Omental fat pad (tissue), 3 donors: ENCODE measurements at regions not wholly inside any gene's neighbourhood (a gene's known extent, or its start where the extent isn't known, plus 50 kb on each side); places are given as distances from the start of the nearest gene placed in this dataset.

Experiments
- ATAC-seq: fragments of 150-250 bp; one replicate; pipeline ENCODE4 v1.9.1; 2016; ENCODE audit warnings: mild to moderate bottlenecking, moderate library complexity; ENCODE audit not compliant: low FRiP score
- DNase-seq: peaks from one replicate; pipeline ENCODE4 v3.0.0-alpha.2; 2019; ENCODE audit warnings: low spot score
- CTCF ChIP-seq, 3 donors: fragments of 450-650 bp; IDR thresholded peaks; one replicate each; pipeline ENCODE4 v1.5.1; 2016 to 2017; ENCODE audit warnings: antibody characterized with exemption in 3 of 3, mild to moderate bottlenecking in 3 of 3, moderate library complexity in 2 of 3

DNA sequence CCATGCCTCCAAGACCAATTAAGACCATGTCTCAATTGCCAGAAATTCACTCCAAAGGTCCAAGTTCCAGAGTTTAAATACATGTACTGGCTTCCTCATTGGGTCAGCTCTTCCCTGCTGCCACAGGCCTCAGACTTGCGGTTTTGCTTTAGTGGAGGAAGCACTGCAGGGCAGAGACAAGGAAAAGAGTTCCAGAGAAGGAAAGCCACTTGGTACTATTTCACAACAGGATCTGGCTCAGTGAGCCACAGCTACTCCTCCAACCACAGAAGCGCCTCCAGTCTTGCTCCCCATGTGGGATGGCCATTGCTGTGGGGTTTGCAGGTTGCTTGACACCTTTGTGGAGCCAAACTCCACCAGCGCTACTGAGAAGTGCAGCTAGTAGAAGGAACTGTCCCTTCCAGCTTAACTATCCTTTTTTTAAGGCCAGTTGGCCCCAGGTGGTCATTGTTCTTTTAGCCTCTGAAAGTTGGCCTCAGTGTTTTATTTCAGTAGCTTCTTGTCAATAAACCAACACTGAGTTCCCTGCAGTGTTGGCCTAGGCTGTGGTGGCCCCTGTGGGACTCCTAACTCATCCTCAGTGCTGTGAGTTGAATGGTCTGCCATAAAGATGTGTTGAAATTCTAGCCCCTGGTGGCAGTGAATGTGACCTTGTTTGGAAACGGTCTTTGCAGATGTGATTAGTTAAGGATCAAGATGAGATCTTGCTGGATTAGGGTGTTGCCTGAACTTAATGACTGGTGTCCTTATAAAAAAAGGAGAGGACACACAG lies 93.7 kb upstream of the DAP start:
- ATAC-seq (no peak), DNase-seq (no peak)
- TF ChIP-seq CTCF (IDR thresholded peaks at IDR 0.05) = no peak

- no peak for TF ChIP-seq CTCF (IDR thresholded peaks at IDR 0.05)
- no peak for DNase-seq
- no peak for ATAC-seq
Observed at GRCh38 chr5:10853154-10853553, 92.1 kb upstream of the DAP start.

GRCh38 chr5:10849278-10849677 lies 88.2 kb upstream of the DAP start:
- no peak for TF ChIP-seq CTCF (IDR thresholded peaks at IDR 0.05)
- DNase-seq = no peak
- ATAC-seq = no peak

DNA sequence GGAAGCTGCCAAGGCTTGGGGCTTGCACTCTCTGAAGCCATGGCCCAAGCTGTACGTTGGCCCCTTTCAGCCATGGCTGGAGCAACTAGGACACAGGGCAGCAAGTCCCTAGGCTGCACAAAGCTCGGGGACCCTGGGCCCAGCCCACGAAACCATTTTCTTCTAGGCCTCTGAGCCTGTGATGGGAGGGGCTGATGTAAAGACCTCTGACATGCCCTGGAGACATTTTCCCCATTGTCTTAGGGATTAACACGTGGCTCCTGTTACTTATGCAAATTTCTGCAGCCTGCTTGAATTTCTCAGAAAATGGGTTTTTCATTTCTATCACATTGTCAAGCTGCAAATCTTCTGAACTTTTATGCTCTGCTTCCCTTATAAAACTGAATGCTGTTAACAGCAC lies 83.0 kb upstream of the DAP start:
- ATAC-seq = no peak
- DNase-seq = no peak
- no peak for TF ChIP-seq CTCF (IDR thresholded peaks at IDR 0.05)

GRCh38 chr5:10842823-10843222 lies 81.8 kb upstream of the DAP start:
- no peak for TF ChIP-seq CTCF (IDR thresholded peaks at IDR 0.05)
- DNase-seq = no peak
- ATAC-seq = no peak

GRCh38 chr5:10839916-10840599 lies 79.0 kb upstream of the DAP start:
- DNase-seq (no peak), ATAC-seq (no peak)
- TF ChIP-seq CTCF (IDR thresholded peaks at IDR 0.05) = no peak

DNA sequence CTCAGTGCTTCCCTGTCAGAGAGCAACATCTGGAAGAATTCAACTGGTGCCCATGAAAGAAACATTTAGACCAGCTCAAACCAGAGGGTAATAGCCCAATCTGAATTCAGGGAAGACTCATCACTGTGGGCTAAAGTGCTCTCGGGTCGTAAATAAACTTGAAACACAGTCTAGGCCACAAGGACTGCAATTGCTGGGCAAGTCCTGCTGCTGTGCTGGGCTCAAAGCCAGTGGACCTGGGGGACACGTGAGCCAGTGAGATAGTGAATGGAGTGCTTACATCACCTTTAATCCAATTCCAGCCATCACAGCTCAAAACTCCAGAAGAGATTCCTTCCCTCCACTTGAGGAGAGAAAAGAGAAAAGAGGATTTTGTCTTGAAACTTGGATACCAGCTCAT lies 78.1 kb upstream of the DAP start:
- TF ChIP-seq CTCF (IDR thresholded peaks at IDR 0.05) = no peak
- DNase-seq (no peak), ATAC-seq (no peak)
